ENCODE measurements at regions not wholly inside any gene's neighbourhood (a gene's known extent, or its start where the extent isn't known, plus 50 kb on each side); places are given as distances from the start of the nearest gene placed in this dataset.

- ATAC-seq (replicated peaks): peak; percentile 86 to 88
- Mint-ChIP-seq H3K36me3 (no peaks in the 10 kb centered on the region), H3K4me3 (peak overlapping the region; percentile 62 to 66)
Observed at GRCh38 chr7:21352540-21353387, 75.1 kb upstream of the SP4 start.

GRCh38 chr7:21353388-21353780 is 74.5 kb upstream of the SP4 start:
- Mint-ChIP-seq H3K27me3 (no peaks in the 10 kb centered on the region), H3K27ac (no peak overlapping the region), H3K4me3 (peak overlapping the region in 1 of 2 donors; percentile 66), H3K36me3 (no peaks in the 10 kb centered on the region), H3K9me3 (peaks cover 0 to 3% of the 10 kb centered on the region in 2 donors), H3K4me1 (peaks cover 24 to 53% of the 10 kb centered on the region in 2 donors)
- ATAC-seq (replicated peaks) (no peak), DNase-seq (no peak)

More at GRCh38 chr7:21352540-21353387, 75.1 kb upstream of the SP4 start:
- H3K4me1 Mint-ChIP-seq: peaks cover 25 to 53% of the 10 kb centered on the region in 2 donors
- H3K9me3 Mint-ChIP-seq: peaks cover 0 to 3% of the 10 kb centered on the region in 2 donors
- H3K27ac Mint-ChIP-seq: peak overlapping the region; percentile 33
- DNase-seq: peak; percentile 40
- H3K27me3 Mint-ChIP-seq: no peaks in the 10 kb centered on the region

DNA sequence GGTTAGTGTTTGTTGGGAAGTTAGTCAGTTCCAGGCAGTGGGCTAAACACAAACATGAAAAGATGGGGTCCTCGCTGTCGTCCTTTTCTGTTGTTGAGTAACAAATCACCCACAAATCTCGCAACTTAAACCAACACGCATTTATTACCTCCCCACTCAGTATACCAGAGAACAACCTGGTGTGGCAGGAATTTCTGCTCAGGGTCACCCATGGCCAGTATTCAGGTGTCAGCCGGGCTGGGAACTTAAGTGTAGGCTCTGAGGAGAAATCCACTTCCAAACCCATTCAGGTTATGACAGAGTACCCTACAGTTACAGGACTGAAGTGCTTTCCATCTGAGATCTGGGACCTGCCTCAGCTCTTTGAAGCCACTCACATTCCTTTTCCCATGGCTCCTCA is 73.6 kb upstream of the SP4 start:
- Mint-ChIP-seq H3K4me1 (peaks cover 26 to 60% of the 10 kb centered on the region in 2 donors), H3K9me3 (peaks cover 0 to 3% of the 10 kb centered on the region in 2 donors), H3K4me3 (peak overlapping the region; percentile 31 to 53), H3K27me3 (no peaks in the 10 kb centered on the region), H3K36me3 (no peaks in the 10 kb centered on the region), H3K27ac (peak overlapping the region; percentile 73)
- ATAC-seq (replicated peaks) (no peak), DNase-seq (no peak)

- H3K36me3 Mint-ChIP-seq: no peaks in the 10 kb centered on the region
- peak; percentile 55 for DNase-seq
- peak overlapping the region in 1 of 2 donors; percentile 20 for H3K4me3 Mint-ChIP-seq
- peak overlapping the region; percentile 44 for H3K27ac Mint-ChIP-seq
- ATAC-seq (replicated peaks): peak; percentile 80
- peaks cover 0 to 3% of the 10 kb centered on the region in 2 donors for H3K9me3 Mint-ChIP-seq
- H3K4me1 Mint-ChIP-seq: peaks cover 26 to 61% of the 10 kb centered on the region in 2 donors
- no peaks in the 10 kb centered on the region for H3K27me3 Mint-ChIP-seq
Observed at GRCh38 chr7:21355406-21355874, 72.4 kb upstream of the SP4 start.

- Mint-ChIP-seq H3K36me3 (no peaks in the 10 kb centered on the region), H3K4me1 (peaks cover 26 to 61% of the 10 kb centered on the region in 2 donors), H3K27me3 (peaks cover 0 to 3% of the 10 kb centered on the region in 2 donors), H3K9me3 (peaks cover 0 to 3% of the 10 kb centered on the region in 2 donors), H3K27ac (peak overlapping the region; percentile 37), H3K4me3 (no peak overlapping the region)
- DNase-seq: no peak
- no peak for ATAC-seq (replicated peaks)
Observed at GRCh38 chr7:21356616-21357015, 71.3 kb upstream of the SP4 start.

DNA sequence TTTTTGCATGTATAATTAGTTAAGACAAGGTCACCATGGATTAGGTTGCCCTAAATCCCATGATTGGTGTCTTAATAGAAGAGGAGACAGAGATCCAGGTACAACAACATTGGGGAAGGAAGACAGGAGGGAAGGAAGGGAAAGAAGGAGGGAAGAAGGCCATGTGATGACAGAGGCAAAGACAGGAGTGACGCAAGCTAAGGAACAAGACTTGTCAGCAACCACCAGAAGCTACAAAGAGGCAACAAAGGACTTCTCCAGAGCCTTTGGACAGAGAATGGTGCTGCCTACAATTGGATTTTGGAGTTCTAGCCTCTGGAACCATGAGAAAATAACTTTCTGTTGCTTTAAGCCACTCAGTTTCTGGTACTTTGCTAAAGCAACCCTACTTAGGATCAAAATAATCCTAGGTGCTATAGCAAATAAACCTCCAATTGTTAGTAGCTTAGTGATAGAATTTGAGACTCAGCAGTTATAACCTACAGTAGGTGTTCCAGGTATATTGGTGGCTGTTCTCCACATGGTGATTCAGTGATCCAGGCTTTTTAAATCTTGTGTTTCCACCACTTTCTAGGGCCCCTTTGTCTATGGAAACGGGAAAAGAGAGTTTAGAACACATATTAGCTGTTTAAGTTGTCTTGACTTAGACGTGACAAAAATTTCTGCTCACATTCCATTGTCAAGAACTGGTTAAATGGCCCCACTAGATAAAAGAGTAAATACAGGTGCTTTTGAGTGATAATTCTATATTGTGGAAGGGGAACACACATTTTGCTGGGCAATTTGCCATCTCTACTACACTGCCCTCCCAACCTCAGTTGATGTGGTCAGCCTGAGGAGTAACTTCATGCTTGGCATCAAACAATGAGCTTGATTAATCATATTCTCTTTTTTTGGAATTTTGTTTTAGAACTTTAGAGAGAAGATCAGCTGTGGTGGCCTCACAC is 70.5 kb upstream of the SP4 start:
- peaks cover 22 to 55% of the 10 kb centered on the region in 2 donors for H3K4me1 Mint-ChIP-seq
- H3K27me3 Mint-ChIP-seq: peaks cover 0 to 3% of the 10 kb centered on the region in 2 donors
- H3K27ac Mint-ChIP-seq: peak overlapping the region; percentile 14
- H3K36me3 Mint-ChIP-seq: no peaks in the 10 kb centered on the region
- H3K9me3 Mint-ChIP-seq: peaks cover 0 to 3% of the 10 kb centered on the region in 2 donors
- no peak overlapping the region for H3K4me3 Mint-ChIP-seq
- ATAC-seq (replicated peaks) (no peak), DNase-seq (no peak)

GRCh38 chr7:21358648-21359047 is 69.2 kb upstream of the SP4 start:
- ATAC-seq (replicated peaks) (no peak), DNase-seq (no peak)
- peaks cover 0 to 3% of the 10 kb centered on the region in 2 donors for H3K9me3 Mint-ChIP-seq
- peaks cover 0 to 3% of the 10 kb centered on the region in 2 donors for H3K27me3 Mint-ChIP-seq
- no peak overlapping the region for H3K27ac Mint-ChIP-seq
- peaks cover 14 to 43% of the 10 kb centered on the region in 2 donors for H3K4me1 Mint-ChIP-seq
- H3K4me3 Mint-ChIP-seq: no peak overlapping the region
- H3K36me3 Mint-ChIP-seq: no peaks in the 10 kb centered on the region

GRCh38 chr7:21359163-21359562 is 68.7 kb upstream of the SP4 start:
- peaks cover 0 to 3% of the 10 kb centered on the region in 2 donors for H3K27me3 Mint-ChIP-seq
- ATAC-seq (replicated peaks): no peak
- H3K27ac Mint-ChIP-seq: no peak overlapping the region
- peaks cover 0 to 2% of the 10 kb centered on the region in 2 donors for H3K9me3 Mint-ChIP-seq
- H3K4me3 Mint-ChIP-seq: no peak overlapping the region
- no peaks in the 10 kb centered on the region for H3K36me3 Mint-ChIP-seq
- no peak for DNase-seq
- peaks cover 9 to 38% of the 10 kb centered on the region in 2 donors for H3K4me1 Mint-ChIP-seq

DNA sequence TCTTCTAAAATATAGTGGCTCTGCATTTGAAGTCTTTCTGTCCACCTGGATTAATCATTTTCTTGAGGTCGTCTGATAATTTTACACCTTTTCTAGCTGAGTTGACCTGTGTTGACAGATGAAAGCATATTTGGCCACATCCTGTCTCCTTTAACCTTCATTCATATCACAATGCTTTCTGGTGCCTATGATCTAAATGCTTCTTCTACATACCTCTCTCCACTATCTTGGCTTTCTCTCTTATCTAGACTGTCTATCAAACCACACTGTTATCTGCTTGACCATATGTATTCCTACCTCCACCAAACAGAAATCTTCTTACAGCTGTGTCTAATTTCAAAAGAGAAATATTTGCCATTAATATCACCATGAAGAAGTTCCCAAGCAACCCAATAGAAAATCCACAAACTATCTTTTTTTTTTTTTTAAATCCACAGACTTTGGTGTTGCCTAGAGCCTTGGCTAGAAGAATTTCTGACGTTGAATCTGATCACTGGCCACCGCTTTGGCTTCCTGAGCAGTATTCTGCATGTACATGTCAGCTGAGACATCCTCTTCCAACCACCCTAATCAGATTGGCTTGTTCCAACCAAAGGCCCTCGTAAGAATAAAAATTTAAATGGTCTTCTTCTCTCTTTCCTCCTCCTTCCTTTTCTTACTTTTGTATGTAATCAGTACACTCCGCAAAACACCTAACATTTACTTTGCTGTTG is 66.3 kb upstream of the SP4 start:
- ATAC-seq (replicated peaks): no peak
- peaks cover 0 to 3% of the 10 kb centered on the region in 2 donors for H3K27me3 Mint-ChIP-seq
- H3K27ac Mint-ChIP-seq: no peak overlapping the region

DNA sequence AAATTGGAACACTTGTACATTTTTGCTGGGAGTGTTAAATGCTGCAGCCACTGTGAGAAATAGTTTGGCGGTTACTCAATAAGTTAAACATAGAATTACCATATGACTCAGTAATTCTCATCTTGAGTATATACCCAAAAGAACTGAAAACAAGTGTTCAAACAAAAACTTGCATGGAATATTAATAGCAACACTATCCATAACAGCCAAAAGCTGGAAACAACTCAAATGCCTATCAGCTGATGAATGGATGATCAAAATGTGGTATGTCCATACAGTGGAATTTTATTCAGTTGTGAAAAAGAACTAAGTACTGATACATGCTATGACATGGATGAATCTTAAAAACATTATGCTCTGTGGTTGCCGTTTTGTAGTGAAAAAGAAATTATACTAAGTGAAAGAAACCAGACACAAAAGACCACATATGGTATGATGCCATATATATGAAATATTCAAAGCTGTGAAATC is 63.0 kb upstream of the SP4 start:
- Mint-ChIP-seq H3K36me3 (no peaks in the 10 kb centered on the region), H3K27ac (no peak overlapping the region), H3K4me3 (no peak overlapping the region), H3K27me3 (peaks cover 0 to 3% of the 10 kb centered on the region in 2 donors), H3K4me1 (peaks cover 0 to 2% of the 10 kb centered on the region in 2 donors), H3K9me3 (peaks cover 0 to 2% of the 10 kb centered on the region in 2 donors)
- no peak for DNase-seq
- peak in 1 of 2 donors; percentile 47 for ATAC-seq (replicated peaks)

More for the DNA sequence above, 66.3 kb upstream of the SP4 start:
- Mint-ChIP-seq H3K4me3 (no peak overlapping the region), H3K36me3 (no peaks in the 10 kb centered on the region), H3K4me1 (peaks cover 4 to 14% of the 10 kb centered on the region in 2 donors), H3K9me3 (peaks cover 0 to 2% of the 10 kb centered on the region in 2 donors)
- no peak for DNase-seq

DNA sequence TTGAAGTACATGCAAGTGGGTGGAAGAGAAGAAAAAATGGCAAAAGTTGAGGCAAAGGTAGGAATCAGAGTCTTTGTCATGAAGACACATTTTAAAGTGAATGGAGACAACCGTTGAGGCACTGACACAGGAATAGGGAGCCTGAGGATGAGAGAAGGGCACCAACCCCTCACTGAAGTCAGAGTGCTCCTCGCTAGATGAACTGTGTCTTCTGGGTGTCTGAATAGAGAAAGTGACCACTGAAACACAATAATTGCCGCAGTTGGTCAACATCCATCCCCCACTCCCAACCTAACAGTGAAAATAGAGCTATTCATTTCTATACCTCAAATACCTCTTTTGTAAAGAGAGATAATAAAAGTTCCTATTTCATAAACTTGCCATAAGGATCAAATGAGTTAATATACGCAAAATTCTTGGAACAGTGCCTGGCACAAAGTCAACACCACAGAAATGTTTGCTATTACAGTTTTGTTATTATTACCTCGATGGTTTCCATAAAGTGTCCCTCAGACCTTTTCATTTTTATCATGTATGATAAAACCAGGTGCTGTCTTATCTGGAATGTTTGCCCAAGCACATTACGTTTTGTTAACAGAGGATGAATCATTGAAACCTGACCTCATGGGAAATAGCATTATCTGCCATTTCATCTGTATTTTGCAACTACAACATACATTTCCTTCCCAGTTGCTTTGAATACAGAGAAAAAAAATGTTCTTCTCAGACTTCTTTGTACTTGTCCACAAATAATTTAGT is 61.8 kb upstream of the SP4 start:
- peaks cover 0 to 3% of the 10 kb centered on the region in 2 donors for H3K27me3 Mint-ChIP-seq
- no peak overlapping the region for H3K4me3 Mint-ChIP-seq
- H3K27ac Mint-ChIP-seq: no peak overlapping the region

DNA sequence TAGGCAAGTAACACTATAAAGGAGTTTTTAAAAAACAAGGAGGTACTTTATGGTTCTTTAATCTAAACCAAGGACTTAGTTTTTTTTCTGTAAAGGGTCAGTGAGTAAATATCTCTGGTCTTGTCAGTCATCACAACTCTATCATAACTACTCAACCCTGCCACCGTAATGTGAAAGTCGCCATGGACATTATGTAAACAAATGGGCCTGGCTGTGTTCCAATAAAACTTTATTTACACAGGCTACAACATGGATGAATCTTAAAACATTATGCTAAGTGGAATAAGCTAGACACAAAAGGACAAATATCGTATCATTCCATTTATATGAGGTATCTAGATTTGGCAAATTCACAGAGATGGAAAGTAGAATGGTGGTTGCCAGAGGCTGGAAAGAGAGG is 60.8 kb upstream of the SP4 start:
- Mint-ChIP-seq H3K4me3 (no peak overlapping the region), H3K9me3 (peaks cover 0 to 2% of the 10 kb centered on the region in 2 donors), H3K27me3 (no peaks in the 10 kb centered on the region), H3K4me1 (peaks cover 0 to 2% of the 10 kb centered on the region in 2 donors), H3K27ac (no peak overlapping the region), H3K36me3 (no peaks in the 10 kb centered on the region)
- ATAC-seq (replicated peaks) (no peak), DNase-seq (no peak)

More for the DNA sequence above, 61.8 kb upstream of the SP4 start:
- Mint-ChIP-seq H3K4me1 (peaks cover 0 to 2% of the 10 kb centered on the region in 2 donors), H3K9me3 (peaks cover 0 to 2% of the 10 kb centered on the region in 2 donors), H3K36me3 (no peaks in the 10 kb centered on the region)
- DNase-seq: no peak
- no peak for ATAC-seq (replicated peaks)

DNA sequence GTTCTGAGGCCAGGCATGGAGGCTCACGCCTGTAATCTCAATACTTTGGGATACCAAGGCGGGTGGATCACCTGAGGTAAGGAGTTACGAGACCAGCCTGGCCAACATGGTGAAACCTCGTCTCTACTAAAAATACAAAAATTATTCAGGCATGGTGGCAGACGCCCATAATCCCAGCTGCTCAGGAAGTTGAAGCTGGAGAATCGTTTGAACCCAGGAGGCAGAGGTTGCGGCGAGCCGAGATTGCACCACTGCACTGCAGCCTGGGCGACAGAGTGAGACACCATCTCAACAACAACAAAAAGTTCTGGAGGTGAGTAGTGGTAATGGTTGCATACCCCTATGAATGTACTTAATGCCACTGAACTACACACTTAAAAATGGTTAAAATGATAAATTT is 60.3 kb upstream of the SP4 start:
- no peaks in the 10 kb centered on the region for H3K36me3 Mint-ChIP-seq
- DNase-seq: no peak
- H3K27ac Mint-ChIP-seq: no peak overlapping the region
- H3K27me3 Mint-ChIP-seq: no peaks in the 10 kb centered on the region
- peaks cover 0 to 2% of the 10 kb centered on the region in 2 donors for H3K9me3 Mint-ChIP-seq
- no peak for ATAC-seq (replicated peaks)
- peaks cover 0 to 2% of the 10 kb centered on the region in 2 donors for H3K4me1 Mint-ChIP-seq
- no peak overlapping the region for H3K4me3 Mint-ChIP-seq

All from stimulated activated naive B cell treated with anti-CD40 and anti-IgM and Interleukin-4, amounts not matched to agents 10 μg/mL and 1 μg/mL and 100 μg/mL, for 72 hours (primary cell).